T-helper 17 cell (primary cell): ENCODE measurements at regions not wholly inside any gene's neighbourhood (a gene's known extent, or its start where the extent isn't known, plus 50 kb on each side); places are given as distances from the start of the nearest gene placed in this dataset.

Experiments used
- ATAC-seq: fragments of 150-1000 bp; cut with Tn5 transposase; 2 replicates; pipeline ENCODE4 v1.10.0; 2021; ENCODE audit warnings: mild to moderate bottlenecking, moderate library complexity
- DNase-seq, 3 donors: peaks; one replicate each; pipeline versions ENCODE4 v3.0.0 to v3.0.0-alpha.2; 2020 to 2021
- H3K9me3 ChIP-seq: one replicate; pipeline ENCODE4 v1.7.0; 2013; ENCODE audit warnings: low read length, mild to moderate bottlenecking; ENCODE audit not compliant: control insufficient read depth, poor library complexity, severe bottlenecking
- H3K27ac Mint-ChIP-seq: one replicate; pipeline ENCODE4 v1.8.0; 2022; ENCODE audit warnings: mild to moderate bottlenecking, moderate library complexity, mixed read lengths
- H3K27me3 Mint-ChIP-seq: one replicate; pipeline ENCODE4 v1.8.0; 2022; ENCODE audit warnings: mixed read lengths
- H3K36me3 Mint-ChIP-seq: one replicate; pipeline ENCODE4 v1.8.0; 2022; ENCODE audit warnings: low read depth, mixed read lengths
- H3K4me1 Mint-ChIP-seq: one replicate; pipeline ENCODE4 v1.8.0; 2022; ENCODE audit warnings: mild to moderate bottlenecking, mixed read lengths
- H3K4me3 Mint-ChIP-seq: one replicate; pipeline ENCODE4 v1.8.0; 2022; ENCODE audit warnings: mild to moderate bottlenecking, moderate library complexity, mixed read lengths

DNA sequence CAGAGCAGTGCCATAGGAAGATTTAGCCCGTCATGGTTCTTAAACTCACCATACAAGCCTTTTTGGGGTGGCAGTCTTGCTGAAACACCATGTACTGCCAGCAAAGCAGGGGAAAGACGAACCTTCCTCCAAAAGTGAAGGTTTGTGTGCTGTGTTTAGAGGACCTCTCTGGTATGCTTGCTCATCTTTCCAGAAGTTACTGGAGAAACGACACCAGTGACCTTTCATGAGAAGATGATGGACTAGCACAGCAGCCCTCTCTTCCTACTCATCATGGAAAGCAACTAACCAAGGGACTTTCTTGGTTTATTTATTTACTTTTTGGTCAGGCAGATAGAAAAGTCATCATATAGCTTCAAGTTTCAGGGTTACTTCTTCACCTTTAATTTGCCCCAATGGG is 247.4 kb downstream of the PTEN start:
- H3K27ac Mint-ChIP-seq, result no peak overlapping the region
- no peaks in the 10 kb centered on the region for H3K9me3 ChIP-seq
- DNase-seq (no peak), ATAC-seq (no peak)
- peaks cover 16% of the 10 kb centered on the region for H3K4me1 Mint-ChIP-seq
- H3K4me3 Mint-ChIP-seq, result no peak overlapping the region
- H3K36me3 Mint-ChIP-seq, result no peaks in the 10 kb centered on the region
- no peaks in the 10 kb centered on the region for H3K27me3 Mint-ChIP-seq

DNA sequence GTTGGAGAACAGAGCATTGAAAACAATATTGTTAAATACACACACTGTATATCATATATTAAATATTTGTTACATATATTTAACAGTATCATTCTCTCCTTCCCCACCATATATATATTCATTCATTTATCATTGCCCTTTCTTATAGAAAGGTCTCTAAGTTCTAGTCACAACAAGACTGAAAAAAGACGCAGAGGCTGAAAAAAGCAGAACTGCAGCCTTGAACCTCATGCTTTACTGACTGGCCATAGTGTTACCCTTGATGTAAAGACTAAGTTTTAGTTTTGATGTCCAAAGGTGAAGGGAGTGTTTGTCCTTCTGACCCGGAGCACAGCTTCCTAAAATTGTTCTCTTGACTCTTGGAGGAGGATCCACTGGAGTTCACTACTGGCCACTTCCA is 247.9 kb downstream of the PTEN start:
- no peak for ATAC-seq
- H3K36me3 Mint-ChIP-seq, result no peaks in the 10 kb centered on the region

DNA sequence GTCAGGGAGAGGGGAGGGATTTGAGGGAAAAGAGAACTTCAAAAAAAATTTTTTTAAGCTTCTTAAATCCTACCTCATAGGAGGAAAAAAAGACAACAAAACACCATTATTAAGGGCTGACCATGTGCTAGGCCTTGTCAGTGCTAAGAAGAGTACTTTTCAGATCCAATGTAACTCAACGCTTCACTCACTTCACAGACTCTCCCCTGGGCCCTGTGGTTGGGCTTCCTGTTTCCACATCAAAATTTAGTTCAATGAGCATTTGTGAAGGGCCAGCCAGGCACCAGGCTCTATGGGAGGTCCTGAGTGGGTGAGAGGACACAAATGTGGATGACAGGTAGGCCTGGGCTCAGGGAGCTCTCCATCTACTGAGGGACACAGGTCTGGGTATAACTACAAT is 249.8 kb downstream of the PTEN start:
- Mint-ChIP-seq H3K4me3 (no peak overlapping the region), H3K36me3 (no peaks in the 10 kb centered on the region), H3K27ac (no peak overlapping the region), H3K4me1 (peaks cover 9% of the 10 kb centered on the region), H3K27me3 (no peaks in the 10 kb centered on the region)
- DNase-seq, result no peak
- ATAC-seq, result no peak
- H3K9me3 ChIP-seq, result no peaks in the 10 kb centered on the region

More for the DNA sequence above, 247.9 kb downstream of the PTEN start:
- no peak for DNase-seq
- H3K27ac Mint-ChIP-seq, result no peak overlapping the region
- no peaks in the 10 kb centered on the region for H3K27me3 Mint-ChIP-seq
- H3K4me1 Mint-ChIP-seq, result peaks cover 16% of the 10 kb centered on the region
- H3K9me3 ChIP-seq, result no peaks in the 10 kb centered on the region
- no peak overlapping the region for H3K4me3 Mint-ChIP-seq

DNA sequence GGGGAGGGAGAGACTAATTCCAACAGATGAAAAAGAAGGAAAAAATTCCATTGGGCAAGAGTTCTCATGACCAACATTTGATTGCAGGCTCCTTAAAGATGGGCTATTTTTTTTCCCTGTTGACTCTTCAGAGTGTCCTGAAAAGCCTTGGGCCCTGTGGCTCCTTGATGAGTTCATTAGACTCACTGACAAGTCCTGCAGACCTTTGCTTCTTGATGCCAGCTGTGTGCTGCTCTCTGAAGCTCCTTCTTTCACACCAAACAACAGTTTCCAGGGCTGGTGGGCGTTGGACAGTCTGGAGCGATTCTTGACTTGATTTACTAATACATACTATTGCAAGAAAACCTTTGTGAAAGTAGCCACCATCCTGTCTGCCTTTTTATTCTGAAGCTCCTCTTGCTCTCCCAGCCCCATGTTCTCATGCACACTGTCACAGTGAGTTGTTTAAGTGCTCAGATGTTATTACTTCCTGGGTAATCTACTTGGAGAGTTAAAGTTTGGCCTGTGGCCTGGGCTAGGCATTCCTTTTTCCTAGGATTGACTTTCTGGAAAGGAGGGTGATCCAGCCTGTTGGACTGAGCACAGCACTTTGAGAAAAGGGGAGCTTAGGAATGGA is 250.3 kb downstream of the PTEN start:
- no peaks in the 10 kb centered on the region for H3K9me3 ChIP-seq
- Mint-ChIP-seq H3K4me1 (peaks cover 7% of the 10 kb centered on the region), H3K27me3 (no peaks in the 10 kb centered on the region), H3K36me3 (no peaks in the 10 kb centered on the region), H3K27ac (peak overlapping the region; percentile 8), H3K4me3 (no peak overlapping the region)
- ATAC-seq, result no peak
- no peak for DNase-seq

DNA sequence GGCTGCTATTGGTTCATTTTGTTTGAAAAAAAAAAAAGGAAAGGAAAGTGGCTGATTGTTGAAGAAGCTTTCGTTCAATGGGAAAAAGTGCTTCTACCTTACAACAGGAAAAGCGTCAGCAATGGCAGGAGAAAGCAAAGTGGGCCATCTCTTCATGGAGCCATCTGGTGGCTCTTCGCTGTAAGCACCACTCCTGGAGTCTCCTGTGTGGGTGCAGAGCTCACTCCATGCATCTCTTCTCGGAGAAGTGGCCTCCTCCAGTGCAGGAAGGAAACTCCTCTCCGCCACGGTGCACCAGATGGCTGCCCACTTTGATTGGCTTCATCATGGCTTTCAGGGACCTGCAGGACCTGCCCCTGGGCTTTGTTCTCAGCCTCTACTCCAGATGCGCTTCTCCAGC is 250.9 kb downstream of the PTEN start:
- H3K27ac Mint-ChIP-seq, result peak overlapping the region; percentile 8

DNA sequence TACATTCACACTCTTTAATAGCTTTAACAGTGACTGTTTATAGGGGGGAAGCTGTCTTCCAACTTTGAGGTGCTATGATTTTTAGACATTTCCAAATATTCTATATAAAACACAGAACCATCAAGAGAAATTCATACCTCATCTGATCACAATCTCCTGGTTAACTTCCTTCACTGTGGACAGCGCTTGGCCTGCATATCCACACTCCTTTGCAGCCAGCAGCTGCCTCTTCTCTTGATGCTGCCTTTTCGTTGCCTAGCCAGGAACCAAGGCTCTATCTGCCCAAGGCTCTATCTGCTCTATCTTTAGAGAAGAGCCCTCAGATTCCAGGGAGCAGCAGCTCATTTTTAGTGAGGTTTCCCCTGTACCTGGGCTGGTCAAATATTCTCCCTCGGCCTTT is 252.0 kb downstream of the PTEN start:
- no peaks in the 10 kb centered on the region for H3K27me3 Mint-ChIP-seq
- ATAC-seq (no peak), DNase-seq (no peak)
- H3K27ac Mint-ChIP-seq, result no peak overlapping the region
- no peaks in the 10 kb centered on the region for H3K36me3 Mint-ChIP-seq
- H3K4me3 Mint-ChIP-seq, result no peak overlapping the region
- H3K4me1 Mint-ChIP-seq, result peaks cover 15% of the 10 kb centered on the region
- H3K9me3 ChIP-seq, result no peaks in the 10 kb centered on the region

More for the DNA sequence above, 250.9 kb downstream of the PTEN start:
- peaks cover 9% of the 10 kb centered on the region for H3K4me1 Mint-ChIP-seq
- ATAC-seq, result peak; percentile 35
- H3K9me3 ChIP-seq, result no peaks in the 10 kb centered on the region
- H3K4me3 Mint-ChIP-seq, result no peak overlapping the region
- H3K36me3 Mint-ChIP-seq, result no peaks in the 10 kb centered on the region
- DNase-seq, result no peak
- H3K27me3 Mint-ChIP-seq, result no peaks in the 10 kb centered on the region

DNA sequence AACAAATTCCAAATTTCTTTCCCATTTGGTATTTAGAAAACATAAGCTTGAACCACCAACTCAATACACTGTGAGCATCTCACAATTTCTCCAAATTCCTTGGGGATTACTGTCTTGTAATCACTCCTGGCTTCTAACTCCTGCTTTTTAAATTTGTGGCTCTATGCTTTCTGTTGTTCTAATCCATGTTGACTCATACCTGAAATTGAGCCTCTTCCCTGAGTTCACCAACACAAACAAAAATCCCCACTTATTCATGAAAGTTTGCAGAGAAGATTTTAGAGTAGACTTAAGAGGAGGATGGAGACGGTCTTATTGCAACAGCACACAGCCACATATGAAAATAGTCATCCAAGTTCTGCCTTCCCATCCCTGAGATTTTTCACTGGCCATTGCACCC is 252.5 kb downstream of the PTEN start:
- H3K4me1 Mint-ChIP-seq, result peaks cover 18% of the 10 kb centered on the region
- no peaks in the 10 kb centered on the region for H3K36me3 Mint-ChIP-seq
- DNase-seq (no peak), ATAC-seq (no peak)
- no peaks in the 10 kb centered on the region for H3K9me3 ChIP-seq
- H3K4me3 Mint-ChIP-seq, result no peak overlapping the region
- no peak overlapping the region for H3K27ac Mint-ChIP-seq
- no peaks in the 10 kb centered on the region for H3K27me3 Mint-ChIP-seq

DNA sequence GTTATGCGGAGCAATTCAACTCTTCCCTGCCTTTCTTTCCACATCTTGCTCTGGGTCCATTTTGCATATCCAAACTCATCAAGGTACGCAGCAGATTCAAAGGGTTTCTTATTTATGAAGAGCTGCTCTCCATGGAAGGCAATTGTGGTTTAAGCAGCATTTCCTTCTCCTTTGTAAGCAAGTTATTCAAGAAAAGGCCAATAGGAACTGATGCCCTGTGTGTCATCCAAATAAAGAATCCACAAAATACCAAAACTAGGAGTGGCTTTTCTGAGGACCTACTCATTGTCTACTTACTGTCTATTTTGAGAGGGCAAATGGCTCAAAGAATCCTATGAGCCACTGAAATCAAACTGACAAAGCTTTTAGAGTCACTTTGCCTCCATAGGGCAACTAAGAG is 253.1 kb downstream of the PTEN start:
- H3K4me3 Mint-ChIP-seq, result no peak overlapping the region
- H3K9me3 ChIP-seq, result no peaks in the 10 kb centered on the region
- no peak for DNase-seq
- H3K36me3 Mint-ChIP-seq, result no peaks in the 10 kb centered on the region
- no peak overlapping the region for H3K27ac Mint-ChIP-seq
- ATAC-seq, result no peak
- H3K27me3 Mint-ChIP-seq, result no peaks in the 10 kb centered on the region
- H3K4me1 Mint-ChIP-seq, result peaks cover 18% of the 10 kb centered on the region

DNA sequence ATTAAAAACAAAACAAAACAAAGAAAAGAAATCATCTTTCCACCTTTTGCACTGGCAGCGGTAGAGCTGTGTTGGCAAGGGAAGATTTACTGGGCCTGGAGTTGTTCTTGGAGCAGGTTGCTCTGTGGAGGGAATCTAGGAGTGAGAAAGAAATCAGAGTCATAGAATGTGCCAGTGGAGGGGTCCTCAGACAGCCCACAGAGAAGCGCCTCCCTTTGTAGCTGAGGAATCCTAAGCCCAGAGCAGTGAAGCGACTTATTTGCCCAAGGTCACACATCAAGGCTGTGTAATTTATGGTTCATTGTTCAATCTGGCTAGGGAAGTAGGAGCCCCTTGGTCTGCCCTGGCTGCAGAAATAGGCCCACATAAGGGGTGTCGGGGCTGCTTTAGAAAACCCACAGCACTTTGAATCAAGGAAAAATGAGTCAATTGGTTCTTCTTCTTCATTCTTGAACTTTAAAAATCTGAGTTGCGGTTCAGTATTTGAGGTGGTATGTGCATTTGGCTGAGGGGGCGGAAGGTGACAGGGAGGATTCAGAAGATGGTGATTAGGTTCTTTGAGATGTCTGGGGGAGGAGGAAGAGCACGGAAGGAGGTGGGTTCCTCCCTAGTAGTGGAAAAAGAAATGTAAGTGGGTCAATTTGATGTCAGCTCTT is 253.7 kb downstream of the PTEN start:
- ATAC-seq, result peak; percentile 26
- H3K27me3 Mint-ChIP-seq, result no peaks in the 10 kb centered on the region
- peaks cover 18% of the 10 kb centered on the region for H3K4me1 Mint-ChIP-seq
- H3K4me3 Mint-ChIP-seq, result no peak overlapping the region
- DNase-seq, result no peak
- no peak overlapping the region for H3K27ac Mint-ChIP-seq
- no peaks in the 10 kb centered on the region for H3K36me3 Mint-ChIP-seq
- no peaks in the 10 kb centered on the region for H3K9me3 ChIP-seq

DNA sequence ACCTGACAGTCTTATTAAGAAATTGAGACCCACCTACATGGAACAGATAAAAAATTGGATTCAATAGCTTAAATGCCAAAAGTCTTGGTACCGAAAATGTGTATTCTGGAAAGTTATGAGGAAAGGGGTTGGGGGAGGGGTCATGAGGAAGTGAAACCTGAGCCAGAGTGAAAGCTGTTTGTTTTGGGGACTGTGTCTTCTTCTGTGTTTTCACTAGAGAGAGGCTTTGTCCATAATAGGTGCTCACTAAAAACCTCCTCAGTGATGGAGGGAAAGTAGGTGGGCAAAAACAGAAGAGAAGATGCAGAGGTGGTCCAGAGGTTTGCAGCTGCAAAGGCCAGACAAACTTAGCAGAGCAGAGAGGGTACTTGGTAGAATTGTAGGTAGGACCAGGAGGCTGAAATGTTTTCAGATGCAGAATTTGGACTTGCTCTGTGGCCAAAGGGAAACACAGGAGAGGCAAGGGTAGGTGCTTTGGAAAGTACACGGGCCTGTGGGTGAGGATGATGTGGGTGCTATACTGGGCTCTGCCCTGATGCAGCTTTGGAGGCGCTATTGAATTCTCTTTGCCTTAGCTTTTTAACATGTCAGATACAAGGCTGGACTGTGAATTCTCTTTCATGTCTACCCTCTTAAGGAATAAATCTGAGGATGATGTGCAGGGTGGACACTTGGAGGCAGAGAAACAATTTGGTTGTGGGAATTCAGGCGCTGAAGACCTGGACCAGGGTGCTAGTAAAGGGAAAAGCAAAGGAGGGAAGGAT is 254.6 kb downstream of the PTEN start:
- H3K27ac Mint-ChIP-seq, result no peak overlapping the region
- H3K36me3 Mint-ChIP-seq, result no peaks in the 10 kb centered on the region

DNA sequence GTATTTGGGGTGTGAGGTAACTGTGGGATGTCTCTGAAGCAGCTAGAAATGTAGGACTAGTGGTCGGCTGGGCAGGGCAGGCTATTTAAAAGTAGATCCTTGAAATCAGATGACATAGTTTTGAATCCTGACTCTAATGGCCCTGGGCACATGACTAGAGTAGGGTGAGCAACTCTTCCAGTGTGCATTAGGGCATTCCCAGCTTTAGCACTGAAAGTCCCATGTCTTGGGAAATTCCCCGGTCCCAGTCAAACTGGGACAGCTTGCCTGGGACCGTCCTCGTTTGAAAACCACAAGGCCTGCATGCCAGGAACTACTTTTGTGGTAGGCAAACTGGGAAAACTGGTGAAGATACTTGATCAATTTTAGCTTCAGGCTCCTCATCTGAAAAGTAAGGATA is 255.3 kb downstream of the PTEN start:
- H3K27me3 Mint-ChIP-seq, result no peaks in the 10 kb centered on the region
- peaks cover 15% of the 10 kb centered on the region for H3K4me1 Mint-ChIP-seq
- H3K36me3 Mint-ChIP-seq, result no peaks in the 10 kb centered on the region
- no peak overlapping the region for H3K27ac Mint-ChIP-seq
- ATAC-seq (no peak), DNase-seq (no peak)
- H3K9me3 ChIP-seq, result no peaks in the 10 kb centered on the region
- no peak overlapping the region for H3K4me3 Mint-ChIP-seq

More for the DNA sequence above, 254.6 kb downstream of the PTEN start:
- DNase-seq (no peak), ATAC-seq (peak; percentile 72)
- no peak overlapping the region for H3K4me3 Mint-ChIP-seq
- no peaks in the 10 kb centered on the region for H3K9me3 ChIP-seq
- no peaks in the 10 kb centered on the region for H3K27me3 Mint-ChIP-seq
- H3K4me1 Mint-ChIP-seq, result peaks cover 18% of the 10 kb centered on the region

DNA sequence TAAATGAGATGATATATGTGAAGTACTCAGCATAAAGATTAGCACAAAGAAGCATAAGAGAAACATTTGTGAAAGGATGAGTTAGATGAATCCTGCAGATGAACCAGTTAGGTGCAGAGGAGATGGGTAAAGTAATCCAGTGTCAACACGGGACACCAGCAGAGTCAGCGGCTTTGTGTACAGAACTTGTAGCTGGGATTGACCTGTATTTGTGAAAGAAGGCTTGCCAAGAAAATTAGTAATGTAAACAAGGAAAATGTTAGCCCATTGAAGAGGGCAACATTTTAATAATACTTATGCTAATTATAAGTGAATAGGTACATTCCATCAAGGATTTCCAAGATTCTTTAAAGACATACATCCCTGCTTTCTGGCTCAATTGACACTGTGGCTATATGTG is 255.7 kb downstream of the PTEN start:
- H3K9me3 ChIP-seq, result no peaks in the 10 kb centered on the region
- DNase-seq, result no peak
- H3K27ac Mint-ChIP-seq, result peak overlapping the region; percentile 39
- no peak for ATAC-seq
- H3K4me1 Mint-ChIP-seq, result peaks cover 12% of the 10 kb centered on the region
- H3K4me3 Mint-ChIP-seq, result no peak overlapping the region
- H3K27me3 Mint-ChIP-seq, result no peaks in the 10 kb centered on the region
- no peaks in the 10 kb centered on the region for H3K36me3 Mint-ChIP-seq

DNA sequence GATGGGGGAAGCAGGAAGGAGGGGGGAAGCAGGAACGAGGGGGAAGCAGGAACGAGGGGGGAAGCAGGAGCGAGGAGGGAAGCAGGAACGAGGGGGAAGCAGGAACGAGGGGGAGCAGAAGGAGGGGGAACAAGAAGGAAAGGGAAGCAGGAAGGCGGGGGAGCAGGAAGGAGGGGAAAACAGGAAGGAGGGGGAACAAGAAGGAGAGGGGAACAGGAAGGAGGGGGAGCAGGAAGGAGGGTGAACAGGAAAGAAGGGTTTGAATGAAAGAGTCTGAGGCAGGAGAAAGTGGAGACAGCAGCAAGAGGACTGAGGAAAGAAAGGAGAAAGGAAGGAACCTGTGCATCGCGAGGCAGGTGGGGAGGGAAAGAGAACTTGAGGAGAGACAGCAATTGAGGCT is 256.6 kb downstream of the PTEN start:
- Mint-ChIP-seq H3K36me3 (no peaks in the 10 kb centered on the region), H3K27ac (peak overlapping the region; percentile 39), H3K4me3 (peak overlapping the region; percentile 66), H3K27me3 (no peaks in the 10 kb centered on the region), H3K4me1 (peaks cover 11% of the 10 kb centered on the region)
- ATAC-seq (no peak), DNase-seq (no peak)
- H3K9me3 ChIP-seq, result no peaks in the 10 kb centered on the region
